GM06990 (cell line): ENCODE measurements at regions not wholly inside any gene's neighbourhood (a gene's known extent, or its start where the extent isn't known, plus 50 kb on each side); places are given as distances from the start of the nearest gene placed in this dataset.

Experiments used
- DNase-seq: peaks from one replicate; pipeline ENCODE4 v3.0.0-alpha.2; 2011; ENCODE audit not compliant: insufficient read length; ENCODE audit errors: extremely low read depth
- H3K27me3 ChIP-seq: replicated peaks from 2 replicates; pipeline ENCODE4 v1.6.0; 2011; ENCODE audit warnings: low read length; ENCODE audit not compliant: control insufficient read depth, insufficient read depth
- H3K36me3 ChIP-seq: 2 replicates; pipeline ENCODE4 v1.5.1; 2011; ENCODE audit warnings: low read length; ENCODE audit not compliant: control insufficient read depth, insufficient read depth
- H3K4me3 ChIP-seq: replicated peaks from 2 replicates; pipeline ENCODE4 v1.5.1; 2011; ENCODE audit warnings: low read depth, mild to moderate bottlenecking, control low read depth, low read length
- CTCF ChIP-seq: IDR thresholded peaks from 2 replicates; pipeline ENCODE4 v1.5.1; 2011; ENCODE audit warnings: low read length, control low read depth, mild to moderate bottlenecking, inconsistent platforms; ENCODE audit not compliant: insufficient read depth, poor library complexity, severe bottlenecking

- peaks cover 4% of the 10 kb centered on the region for H3K36me3 ChIP-seq
- H3K27me3 ChIP-seq: no peaks in the 10 kb centered on the region
- H3K4me3 ChIP-seq: no peak overlapping the region
- TF ChIP-seq CTCF: no peak
- no peak for DNase-seq
These were observed 66.2 kb upstream of the PNMA1 start for GRCh38 chr14:73780391-73780790.

- TF ChIP-seq CTCF: no peak
- Histone ChIP-seq H3K27me3 (no peaks in the 10 kb centered on the region), H3K36me3 (peaks cover 4% of the 10 kb centered on the region), H3K4me3 (no peak overlapping the region)
- DNase-seq: no peak
These were observed 64.6 kb upstream of the PNMA1 start for GRCh38 chr14:73778736-73779135.

- Histone ChIP-seq H3K27me3 (no peaks in the 10 kb centered on the region), H3K36me3 (peaks cover 4% of the 10 kb centered on the region), H3K4me3 (no peak overlapping the region)
- TF ChIP-seq CTCF: peak; percentile 30
- DNase-seq: no peak
These were observed 63.2 kb upstream of the PNMA1 start for GRCh38 chr14:73777420-73777819.

- Histone ChIP-seq H3K36me3 (peaks cover 4% of the 10 kb centered on the region), H3K4me3 (no peak overlapping the region), H3K27me3 (no peaks in the 10 kb centered on the region)
- no peak for TF ChIP-seq CTCF
- DNase-seq: no peak
These were observed 62.0 kb upstream of the PNMA1 start for GRCh38 chr14:73776194-73776537.

- Histone ChIP-seq H3K4me3 (no peak overlapping the region), H3K27me3 (no peaks in the 10 kb centered on the region), H3K36me3 (peaks cover 4% of the 10 kb centered on the region)
- TF ChIP-seq CTCF: no peak
- no peak for DNase-seq
These were observed 61.4 kb upstream of the PNMA1 start for GRCh38 chr14:73775339-73776193.
